HG03558 (cell line): ENCODE measurements at regions not wholly inside any gene's neighbourhood (a gene's known extent, or its start where the extent isn't known, plus 50 kb on each side); places are given as distances from the start of the nearest gene placed in this dataset.

Experiments used
- ATAC-seq: cut with Tn5 transposase; IDR thresholded peaks from one replicate; pipeline ENCODE4 v1.9.1; 2021; ENCODE audit warnings: moderate number of reproducible peaks; ENCODE audit not compliant: unreplicated experiment; ENCODE audit errors: extremely low read depth

DNA sequence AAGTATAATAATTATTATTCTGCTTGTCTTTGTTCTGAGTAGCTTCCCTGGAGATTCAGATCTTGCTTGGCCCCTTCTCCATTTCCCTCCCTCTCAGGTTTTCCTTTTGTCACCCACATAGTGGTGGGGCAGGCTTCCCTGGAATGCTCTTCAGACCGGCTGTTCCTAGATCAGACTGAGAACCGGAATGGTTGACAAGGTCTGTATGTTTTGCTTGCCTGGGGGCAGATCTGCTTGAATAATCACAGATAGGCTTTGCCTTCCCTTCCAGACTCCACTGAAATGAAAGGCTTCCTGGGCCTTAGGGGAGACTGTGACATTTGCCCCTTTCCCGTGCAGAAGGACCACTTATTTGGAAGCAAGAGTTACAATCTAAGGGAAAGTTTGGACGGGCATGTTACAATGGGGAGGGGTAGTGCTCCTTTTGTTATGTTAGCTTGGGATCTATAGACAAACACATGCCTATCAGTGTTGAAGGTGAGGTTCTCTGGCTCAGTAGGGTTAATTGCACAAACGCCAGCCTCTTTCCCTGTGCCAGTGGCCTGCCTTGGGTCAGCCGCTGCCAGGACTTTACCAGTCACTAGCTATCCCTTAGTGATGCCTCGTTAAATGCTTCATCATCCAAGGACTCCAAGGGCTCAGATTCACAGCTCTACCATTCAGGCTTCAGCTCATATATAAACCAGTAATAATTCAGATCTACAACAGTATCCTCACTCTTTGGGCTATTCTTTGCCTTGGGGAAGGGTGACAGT lies 178.6 kb downstream of the SNAPC1 start:
- ATAC-seq = no peak

DNA sequence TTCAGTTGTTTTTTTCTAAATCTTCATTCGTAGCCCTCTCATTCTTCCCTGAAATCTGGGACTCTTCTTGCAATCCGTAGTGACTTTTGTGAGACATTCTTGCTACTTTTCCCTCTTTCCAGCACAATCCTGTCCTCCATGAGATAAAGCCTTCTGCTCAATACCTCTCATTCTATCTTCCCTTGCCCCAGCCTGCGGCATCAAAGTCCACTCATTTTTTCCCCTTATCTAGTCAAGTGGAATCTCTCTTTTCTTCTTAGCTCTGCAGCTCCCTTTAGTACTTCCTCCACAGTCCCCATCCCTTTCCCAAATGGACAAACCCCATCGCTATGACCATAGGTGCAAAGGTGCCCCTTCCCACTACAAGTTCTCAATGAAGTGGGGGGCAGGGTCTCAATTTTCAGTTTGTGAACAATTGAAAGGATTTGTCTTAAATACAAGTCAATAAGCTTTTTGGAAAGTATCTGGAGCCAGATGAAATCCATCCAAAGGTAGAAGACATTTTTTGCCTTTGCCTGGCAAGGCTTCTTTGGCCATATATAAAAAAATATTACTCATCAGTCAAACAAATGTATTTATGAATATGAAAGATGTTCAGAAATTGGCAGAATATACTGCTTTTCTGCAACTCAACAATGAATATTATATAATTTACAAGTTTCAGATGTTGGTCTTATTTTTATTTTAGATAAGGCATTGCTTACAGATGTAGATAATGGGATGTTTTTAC lies 179.4 kb downstream of the SNAPC1 start:
- no peak for ATAC-seq

DNA sequence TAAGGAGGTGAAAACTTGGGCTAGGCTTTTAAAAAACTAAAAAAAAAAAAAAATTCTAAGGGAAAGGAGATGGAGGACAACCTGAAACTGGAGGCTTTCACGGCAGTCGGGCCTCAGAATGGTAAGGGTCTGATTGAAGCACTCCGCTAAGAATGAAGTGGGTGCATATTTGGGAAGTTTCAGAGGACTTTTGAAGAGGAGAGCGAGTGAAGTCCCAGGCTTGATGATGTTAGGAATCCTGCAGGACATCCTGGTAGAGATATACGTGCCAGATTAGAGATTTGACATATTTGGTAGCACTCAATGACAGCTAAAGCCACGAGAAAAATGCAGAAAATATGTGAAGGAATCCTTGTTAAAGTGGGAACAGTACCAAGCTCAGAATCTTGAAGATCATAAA lies 186.2 kb downstream of the SNAPC1 start:
- no peak for ATAC-seq

DNA sequence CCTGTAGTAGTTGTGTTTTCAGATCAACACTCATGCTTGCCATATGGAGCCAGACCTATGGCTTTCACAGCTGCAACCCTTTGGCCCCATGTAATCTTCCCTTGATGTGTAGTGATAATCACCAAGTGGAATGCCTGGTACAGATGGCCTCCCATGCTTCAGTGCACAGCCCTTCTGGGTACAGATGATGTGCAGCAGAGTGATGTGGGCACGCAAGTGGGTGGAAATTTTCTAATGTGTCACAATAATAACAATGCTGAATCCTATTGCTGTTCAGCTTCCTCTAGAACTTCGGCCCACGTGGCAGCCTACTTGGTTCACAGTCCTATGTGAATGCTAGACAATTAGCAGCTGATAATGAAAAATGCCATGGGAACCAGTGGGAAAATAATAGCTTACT lies 188.1 kb downstream of the SNAPC1 start:
- no peak for ATAC-seq

DNA sequence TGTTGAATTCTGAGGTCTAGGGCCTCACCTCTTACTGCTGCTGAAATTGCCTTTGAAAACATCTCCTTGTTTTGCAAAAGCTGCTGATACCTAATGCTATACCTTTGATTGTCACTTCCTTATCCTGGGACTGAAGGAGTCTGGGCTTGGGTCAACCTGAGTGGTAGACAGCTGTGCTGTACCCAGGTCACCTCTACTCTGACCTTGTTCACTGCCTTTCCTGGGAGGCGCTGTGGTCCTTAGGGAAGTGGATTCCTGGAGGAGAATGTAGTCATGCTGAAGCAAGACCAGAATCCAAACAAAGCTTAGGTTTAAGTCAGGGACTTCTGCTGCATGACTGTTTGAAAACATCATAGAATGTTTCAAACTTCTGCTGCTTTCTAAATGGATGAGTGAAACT lies 191.4 kb downstream of the SNAPC1 start:
- no peak for ATAC-seq

DNA sequence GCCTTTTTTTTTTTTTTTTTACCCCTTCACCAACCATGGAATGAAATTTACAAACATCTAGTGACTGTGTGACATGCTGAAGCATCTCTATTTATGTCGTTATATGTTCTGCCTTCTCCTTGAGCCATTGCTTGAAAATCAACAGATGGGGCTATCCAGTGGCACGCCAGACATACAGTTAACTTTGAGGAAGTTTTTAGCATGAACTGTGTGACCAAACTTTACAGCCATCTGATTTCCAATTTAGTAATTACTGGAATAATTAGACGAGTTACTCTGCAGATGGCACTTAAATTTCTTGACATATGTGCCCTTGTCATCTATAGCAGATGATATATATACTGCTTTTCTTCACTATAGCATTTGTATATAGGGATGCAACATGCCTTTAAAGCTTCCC lies 192.1 kb downstream of the SNAPC1 start:
- ATAC-seq = no peak

DNA sequence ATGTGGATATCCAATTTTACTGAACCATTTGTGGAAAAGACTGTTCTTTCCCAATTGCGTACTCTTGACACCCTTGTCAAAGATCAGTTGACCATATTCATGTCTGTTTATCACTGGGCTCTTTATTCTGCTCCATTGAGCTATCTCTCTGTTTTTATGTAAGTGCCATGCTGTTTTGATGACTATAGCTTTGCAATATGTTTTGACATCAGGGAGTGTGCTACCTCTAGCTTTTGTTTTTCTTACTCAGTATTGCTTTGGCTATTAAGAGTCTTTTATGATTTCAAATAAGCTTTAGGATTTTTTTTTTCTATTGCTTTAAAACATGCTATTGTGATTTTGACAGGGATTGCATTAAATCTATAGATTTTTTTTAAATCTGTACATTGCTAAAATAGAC lies 194.3 kb downstream of the SNAPC1 start:
- no peak for ATAC-seq

DNA sequence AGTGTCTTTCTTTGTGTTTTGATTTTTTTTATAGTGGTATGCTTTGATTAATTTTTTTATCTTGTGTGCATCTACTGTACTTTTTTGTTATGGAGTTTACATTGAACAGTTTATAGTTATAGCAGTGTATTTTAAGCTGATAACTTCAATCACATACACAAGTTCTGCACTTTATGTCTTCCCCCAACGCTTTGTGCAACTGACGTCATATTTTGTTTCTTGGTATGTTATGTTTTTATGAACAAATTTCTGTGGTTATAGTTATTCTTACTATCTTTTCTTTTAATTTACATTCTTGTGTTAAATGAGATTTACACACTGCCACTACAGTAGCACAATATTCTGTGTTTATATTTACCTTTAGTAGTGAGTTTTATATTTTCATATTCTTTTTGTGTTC lies 197.1 kb downstream of the SNAPC1 start:
- ATAC-seq = no peak

DNA sequence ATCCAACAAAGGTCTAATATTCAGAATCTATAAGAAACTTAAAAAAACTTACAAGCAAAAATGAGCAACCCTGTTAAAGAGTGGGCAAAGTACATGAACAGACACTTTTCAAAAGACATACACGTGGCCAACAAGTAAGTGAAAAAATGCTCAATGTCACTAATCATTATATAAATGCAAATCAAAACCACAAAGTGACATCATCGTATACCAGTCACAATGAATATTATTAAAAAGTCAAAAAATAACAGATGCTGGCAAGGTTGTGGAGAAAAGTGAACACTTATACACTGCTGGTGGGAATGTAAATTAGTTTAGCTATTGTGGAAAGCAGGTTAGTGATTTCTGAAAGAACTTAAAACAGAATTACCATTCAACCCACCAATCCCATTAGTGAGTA lies 199.1 kb downstream of the SNAPC1 start:
- no peak for ATAC-seq

DNA sequence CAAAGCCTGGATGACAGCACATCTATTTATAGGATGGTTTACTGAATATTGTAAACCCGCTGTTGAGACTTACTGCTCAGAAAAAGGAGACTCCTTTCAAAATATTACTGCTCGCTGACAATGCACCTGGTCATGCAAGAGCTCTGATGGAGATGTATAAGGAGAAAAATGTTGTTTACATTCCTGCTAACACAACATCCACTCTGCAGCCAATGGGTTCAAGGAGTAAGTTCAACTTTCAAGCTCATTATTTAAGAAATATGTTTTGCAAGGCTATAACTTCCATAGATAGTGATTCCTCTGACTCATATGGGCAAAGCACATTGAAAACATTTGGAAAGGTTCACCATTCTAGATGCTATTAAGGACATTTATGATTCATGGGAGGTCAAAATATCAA lies 201.7 kb downstream of the SNAPC1 start:
- ATAC-seq = no peak

DNA sequence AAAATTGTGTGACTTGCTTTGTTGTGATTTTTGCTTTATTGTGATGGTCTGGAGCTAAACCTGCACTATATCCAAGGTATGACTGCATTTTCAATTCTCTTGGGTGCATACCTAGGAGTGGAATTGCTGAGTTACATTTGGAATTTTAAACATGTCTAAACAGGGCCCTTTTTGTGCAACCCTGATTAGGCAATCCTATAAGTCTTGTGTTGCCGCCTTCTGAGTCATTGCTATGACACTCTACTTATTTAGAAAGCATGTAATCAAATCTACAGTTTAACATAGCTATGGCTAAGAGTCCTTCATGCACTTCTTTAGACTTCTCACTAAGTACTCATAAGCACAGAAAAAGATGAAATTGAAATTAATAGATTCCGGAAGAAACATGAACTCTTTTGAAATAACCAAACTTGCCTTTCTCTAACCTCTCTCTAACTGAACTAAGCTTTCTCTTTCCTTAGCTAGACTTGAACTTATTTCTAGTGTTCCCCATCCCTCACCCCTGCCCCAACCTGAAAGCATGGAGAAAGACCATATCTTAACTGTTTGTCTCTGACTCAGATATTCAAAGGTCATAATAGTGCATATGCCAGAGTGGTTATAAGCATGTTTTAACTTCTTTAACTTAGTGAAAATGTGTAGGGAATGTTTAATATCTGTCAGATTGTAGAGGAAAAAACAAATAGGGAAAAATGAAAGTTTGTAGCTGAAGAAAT lies 203.0 kb downstream of the SNAPC1 start:
- ATAC-seq = no peak

DNA sequence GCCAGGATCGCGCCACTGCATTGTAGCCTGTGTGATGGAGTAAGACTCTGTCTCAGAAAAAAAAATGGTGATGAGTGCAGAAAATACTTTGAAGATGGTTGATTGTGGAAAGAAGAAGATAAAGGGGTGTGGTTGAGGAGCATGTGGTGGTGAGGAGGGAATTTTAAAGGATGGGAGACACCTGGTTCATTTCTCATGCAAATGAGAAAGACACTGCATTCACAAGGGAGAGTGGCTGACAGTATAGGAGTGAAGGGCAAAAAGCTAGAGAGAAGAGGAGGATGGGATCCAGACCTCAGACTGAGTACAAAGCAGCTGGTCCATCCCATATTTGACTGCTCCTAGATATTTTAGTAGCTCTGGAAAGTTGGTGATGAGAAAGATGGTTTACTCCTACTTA lies 206.0 kb downstream of the SNAPC1 start:
- ATAC-seq = no peak

DNA sequence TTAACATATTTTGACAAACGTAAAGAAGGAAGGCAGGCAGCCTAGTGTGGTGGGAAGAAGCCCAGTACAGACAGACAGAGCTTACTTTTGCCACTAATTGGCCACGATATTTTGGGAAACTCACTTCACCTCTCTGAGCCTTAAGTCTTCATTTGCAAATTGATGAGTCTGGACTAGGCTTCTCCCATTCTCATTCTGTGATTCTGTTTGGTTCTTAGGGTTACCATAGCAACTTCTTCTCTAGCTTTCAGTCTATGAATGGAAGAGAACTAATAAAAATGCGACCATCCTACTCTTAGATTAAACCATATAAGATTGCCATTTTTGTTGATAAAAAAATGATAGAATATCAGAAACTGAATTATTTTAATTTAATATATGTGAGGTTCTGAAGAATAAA lies 210.5 kb downstream of the SNAPC1 start:
- no peak for ATAC-seq

DNA sequence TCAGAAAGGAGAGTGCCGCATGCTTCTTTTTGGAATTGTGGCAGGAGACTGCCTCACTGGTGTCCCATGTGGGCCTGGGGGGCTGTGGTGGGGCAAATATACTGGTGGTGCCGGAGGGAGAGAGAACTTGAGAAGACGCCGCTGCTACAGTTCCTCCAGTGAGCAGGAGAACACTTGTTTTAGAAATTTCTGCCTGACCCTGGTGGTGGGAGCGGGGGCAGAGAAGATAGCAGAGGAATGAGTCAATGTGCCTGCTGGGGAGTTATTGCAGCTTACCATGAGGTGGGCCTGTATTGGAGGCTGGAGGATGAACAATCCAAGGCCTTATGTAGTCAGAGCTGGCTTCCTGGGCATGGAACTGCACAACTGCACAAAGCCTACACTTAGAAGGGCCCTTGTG lies 211.8 kb downstream of the SNAPC1 start:
- ATAC-seq = no peak

DNA sequence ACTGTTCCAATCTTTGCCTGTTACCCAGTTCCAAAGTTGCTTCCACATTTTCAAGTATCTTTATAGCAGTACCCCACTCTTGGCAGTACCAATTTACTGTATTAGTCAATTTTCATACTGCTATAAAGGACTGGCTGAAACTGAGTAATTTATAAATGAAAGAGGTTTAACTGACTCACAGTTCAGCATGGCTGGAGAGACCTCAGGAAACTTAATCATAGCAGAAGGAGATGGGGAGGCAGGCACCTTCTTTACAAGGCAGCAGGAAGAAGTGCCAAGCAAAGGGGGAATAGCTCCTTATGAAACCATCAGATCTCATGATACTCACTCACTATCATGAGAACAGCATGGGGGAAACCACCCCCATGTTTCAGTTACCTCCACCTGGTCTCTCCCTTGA lies 215.0 kb downstream of the SNAPC1 start:
- ATAC-seq = no peak

DNA sequence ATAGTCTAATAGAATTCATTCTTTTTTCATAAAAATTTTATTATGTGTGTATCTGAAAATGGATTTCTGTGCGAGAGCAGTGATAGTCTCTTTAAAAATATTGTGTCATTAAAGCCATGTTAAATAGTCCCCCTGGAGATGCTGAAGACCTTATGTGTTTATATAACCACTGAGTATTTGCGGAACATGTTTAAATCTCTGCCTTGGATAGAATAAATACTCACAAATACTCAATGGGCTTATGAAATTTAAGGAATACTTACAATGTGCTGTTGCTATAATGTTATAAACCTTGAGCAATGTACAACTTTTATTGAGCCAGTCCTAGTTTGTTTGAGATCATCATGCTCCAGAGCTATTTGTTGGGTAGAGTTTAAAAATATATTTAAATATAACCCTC lies 226.0 kb downstream of the SNAPC1 start:
- no peak for ATAC-seq

DNA sequence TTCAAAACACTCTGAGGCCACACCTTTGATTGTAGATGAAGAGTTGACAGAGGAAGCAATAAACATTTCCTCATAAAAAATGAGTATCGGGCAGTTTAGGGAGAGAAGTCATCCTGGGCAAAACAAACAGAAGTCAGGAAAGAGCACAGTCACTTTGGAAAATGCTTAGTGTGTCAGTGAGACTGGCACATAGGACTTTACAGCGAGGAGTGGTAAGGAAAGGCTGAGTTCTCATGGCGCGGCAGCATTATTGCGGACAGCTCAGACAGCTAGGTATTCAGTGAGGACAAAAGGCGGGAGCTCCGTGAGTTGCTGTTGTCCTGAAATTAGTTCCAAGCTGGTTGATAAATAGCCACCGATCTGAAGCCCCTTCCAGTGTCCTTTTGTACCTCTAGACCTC lies 229.9 kb downstream of the SNAPC1 start:
- ATAC-seq = no peak

DNA sequence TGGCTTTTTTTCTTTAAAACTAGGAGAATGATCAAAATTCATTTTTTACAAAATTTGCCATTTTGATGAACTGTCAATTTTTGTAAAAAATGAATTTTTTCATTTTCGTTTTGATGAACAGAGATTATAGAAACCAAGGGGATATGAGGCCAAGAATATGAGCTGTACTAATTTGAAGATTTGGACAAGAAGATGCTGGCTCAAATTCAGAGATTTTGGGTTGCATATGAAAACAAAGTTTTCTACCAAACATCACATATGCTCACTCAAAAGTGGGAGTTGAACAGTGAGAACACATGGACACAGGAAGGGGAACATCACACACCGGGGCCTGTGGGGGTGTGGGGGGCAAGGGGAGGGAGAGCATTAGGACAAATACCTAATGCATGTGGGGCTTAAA lies 230.7 kb downstream of the SNAPC1 start:
- no peak for ATAC-seq

DNA sequence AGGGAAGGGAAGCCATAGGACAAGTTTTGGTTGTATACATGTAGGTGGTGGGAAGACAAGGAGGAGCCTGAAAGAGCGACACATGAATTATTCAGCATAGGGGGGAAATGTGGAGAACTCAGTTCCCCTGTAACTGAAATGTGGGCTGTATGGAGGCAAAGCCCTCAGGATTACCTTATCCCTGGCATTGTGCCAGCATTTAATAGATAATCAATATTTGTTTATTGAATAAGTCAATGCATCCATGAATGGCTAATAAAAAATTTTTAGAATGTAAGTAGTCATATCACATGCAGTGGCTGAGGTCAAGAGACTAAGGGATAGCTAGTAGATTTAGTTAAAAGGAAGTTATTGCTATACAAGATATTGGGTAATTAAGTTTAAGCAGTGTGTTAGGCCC lies 232.4 kb downstream of the SNAPC1 start:
- no peak for ATAC-seq

DNA sequence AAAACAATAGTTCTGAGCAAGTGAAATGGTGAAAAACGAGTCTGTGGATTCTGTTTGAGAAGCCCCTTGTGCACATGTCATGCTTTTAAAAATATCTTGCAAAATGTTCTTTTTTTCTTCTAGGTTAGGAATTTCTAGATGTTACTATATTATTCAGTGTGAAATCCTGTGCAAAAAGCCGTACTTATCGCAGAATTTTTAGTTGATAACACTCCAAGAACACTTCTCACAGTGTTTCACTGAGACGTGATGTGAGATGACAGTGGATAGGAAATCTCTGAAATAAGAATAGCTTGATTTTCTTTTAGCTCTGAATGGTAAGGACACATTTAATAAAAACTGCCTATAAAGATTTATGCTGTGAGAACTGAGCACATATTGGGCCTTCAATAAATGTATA lies 234.5 kb downstream of the SNAPC1 start:
- no peak for ATAC-seq

DNA sequence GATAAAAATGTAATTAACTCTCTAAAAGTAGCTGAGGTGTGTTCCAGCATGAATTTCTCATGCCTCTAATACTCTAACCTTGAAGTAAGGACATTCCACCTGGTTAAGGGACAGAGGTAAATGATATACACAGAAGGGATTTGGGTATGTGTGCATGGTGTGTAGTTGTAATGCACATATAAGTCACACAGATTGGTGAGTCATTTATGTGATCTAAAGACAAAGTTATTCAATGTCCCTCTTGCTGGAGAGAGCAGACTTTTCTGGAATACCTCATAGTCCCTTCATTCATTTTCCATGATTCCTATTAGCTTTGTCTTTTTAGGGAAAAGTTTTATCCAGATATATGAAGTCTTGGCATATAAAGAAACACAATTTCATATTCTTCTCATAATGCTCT lies 234.9 kb downstream of the SNAPC1 start:
- no peak for ATAC-seq
